ENCODE measurements at regions not wholly inside any gene's neighbourhood (a gene's known extent, or its start where the extent isn't known, plus 50 kb on each side); places are given as distances from the start of the nearest gene placed in this dataset.
"Not testable (repeated sequence)": the region's sequence is repeated elsewhere in the genome, so short reads cannot be mapped to it uniquely, and the experiment has no call there.

- DNase-seq, result no peak
These were observed 243.9 kb downstream of the TRIML1 start for GRCh38 chr4:188383180-188383579.

DNA sequence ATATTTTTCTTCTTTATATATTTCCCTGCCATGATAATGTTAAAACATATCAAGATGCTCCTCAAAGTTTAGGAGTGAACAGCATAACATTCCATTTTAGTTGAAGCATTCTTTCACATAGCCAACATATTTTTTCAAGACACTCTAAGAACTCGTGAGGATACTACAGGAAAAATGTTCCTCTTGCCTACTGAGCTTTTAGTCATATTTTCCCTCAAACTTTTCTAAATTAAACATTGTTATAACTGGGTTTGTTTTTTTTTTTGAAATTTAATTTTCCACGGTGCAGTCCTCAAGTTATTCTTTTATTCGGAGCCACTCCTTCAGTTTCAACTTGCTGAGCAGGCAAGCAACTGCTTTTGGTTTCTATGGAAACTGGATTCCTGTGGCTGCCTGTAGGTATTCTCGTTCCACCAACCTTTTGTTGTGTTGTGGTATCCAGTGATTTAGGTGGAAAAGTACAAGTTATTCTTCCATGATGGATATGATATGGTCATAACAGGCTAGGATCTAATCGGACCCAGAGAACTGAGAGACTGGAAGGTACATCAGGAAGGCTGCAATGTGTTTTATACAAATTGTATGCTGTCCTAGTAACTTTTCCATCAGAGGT, 248.0 kb downstream of the TRIML1 start:
- DNase-seq, result no peak

GRCh38 chr4:188391349-188391748, 252.1 kb downstream of the TRIML1 start:
- not testable (repeated sequence) for DNase-seq

DNA sequence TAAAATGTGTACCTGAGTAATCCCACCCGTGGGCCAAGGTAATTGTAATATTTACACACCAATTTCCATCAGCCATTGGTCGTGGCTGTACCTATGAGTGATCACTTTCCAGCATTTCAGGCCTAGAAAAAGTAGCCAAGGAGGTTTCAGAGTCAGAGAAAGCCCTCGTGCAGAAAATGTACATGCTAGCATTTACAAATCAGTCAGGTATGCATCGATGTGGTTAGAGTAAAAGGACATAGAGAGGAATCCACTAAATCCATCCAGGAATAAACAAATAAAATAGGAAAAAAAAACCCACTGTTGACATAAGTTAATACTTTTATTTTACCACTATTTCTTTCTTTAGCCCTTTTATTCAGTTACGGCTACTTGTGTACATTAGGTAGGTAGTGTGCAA, 256.8 kb downstream of the TRIML1 start:
- no peak for DNase-seq

DNA sequence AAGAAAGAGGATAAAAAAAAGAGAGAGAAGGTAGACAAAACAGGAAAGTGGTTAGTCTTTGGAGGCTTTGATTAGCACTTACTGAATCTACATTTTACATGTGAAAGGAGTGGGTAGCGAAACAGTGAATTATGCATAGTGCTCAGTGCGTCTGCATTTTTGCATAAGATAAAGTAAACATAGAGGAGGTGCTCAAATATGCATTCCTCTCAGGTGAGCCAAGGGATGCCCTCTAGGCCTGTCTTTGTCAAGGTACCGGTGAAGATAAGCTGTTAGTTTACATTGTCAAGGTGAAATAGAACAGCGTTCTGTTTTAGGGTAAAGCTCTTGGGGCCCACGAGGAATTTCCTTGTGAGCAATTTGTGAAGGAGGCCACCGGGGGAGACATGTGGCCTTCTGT, 260.6 kb downstream of the TRIML1 start:
- no peak for DNase-seq

GRCh38 chr4:188400451-188400850, 261.2 kb downstream of the TRIML1 start:
- DNase-seq, result no peak

DNA sequence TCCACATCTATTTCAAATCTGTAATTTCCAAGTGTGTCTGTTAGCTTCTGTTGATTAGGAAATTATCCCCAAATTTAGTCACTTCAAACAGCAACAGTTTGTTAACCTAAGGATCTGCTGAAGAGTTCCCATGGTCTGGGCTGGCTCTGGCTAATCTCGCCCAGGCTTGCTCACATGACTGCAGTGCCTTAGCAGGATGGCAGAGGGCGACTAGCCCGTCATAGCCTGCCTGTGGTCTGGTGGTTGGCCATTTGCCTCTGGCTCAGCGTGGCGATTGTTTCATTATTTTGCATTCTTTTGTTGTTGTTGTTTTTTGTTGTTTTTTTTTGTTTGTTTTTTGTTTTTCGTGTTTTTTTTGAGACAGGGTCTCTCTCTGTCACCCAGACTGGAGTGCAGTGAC, 264.0 kb downstream of the TRIML1 start:
- DNase-seq, result no peak

DNA sequence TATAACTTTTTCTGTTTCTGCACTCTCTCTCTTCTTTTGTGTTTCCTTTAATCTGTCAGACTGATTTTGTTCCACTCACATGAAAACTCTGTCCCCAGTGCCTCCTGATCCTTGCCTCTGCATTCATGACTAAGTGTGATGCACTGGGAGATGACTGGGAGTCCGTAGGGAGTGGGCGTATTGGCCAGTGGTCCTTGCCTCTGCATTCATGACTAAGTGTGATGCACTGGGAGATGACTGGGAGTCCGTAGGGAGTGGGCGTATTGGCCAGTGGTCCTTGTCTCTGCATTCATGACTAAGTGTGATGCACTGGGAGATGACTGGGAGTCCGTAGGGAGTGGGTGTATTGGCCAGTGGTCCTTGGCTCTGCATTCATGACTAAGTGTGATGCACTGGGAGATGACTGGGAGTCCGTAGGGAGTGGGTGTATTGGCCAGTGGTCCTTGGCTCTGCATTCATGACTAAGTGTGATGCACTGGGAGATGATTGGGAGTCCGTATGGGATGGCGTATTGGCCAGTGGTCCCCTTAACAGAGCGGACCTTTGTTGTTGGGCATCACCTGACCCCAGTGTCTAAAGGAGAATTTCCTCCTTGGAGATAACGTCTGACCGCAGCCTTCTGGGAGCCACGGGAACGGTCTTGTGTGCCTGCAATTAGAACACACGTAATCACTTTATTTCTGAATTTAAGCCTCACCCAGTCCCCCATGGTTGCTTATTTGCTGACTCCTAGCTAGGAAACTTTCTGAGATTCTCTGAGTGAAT, 266.0 kb downstream of the TRIML1 start:
- DNase-seq, result not testable (repeated sequence)

DNA sequence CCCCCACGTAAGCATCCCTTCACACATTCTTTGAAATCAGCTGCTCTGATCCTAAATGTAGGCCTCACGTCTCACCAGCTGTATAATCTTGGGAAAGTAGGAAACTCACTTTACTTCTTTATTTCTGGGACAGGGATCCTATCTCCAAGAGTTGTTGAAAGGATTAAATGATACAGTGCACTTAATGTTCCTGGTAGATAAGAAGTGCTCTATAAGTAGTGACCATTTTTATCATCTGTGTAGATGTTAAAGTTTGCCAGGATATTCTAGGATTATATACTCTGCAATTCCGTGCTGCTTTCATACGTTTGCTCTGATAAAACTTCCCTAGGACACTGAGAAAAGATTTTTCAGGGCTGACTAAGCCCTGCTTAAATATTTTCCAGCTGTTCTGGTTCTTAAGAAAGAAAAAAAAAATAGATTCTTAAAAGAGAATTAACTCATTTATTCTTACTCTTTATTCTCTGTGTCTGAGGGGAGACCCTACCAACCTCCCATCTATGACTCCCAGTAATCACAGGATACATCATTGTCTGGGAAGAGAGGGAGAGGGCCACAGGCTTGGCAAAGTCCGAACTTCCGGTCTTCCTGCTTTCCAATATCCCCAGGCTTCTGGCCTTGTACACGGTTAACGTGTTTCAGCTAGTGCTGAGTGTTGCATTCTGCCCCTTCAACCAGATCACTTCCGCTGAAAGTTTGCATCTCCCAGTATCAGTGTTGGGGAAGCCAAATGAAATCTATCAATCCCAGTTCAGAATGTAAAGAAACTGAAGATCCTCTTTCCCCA, 269.2 kb downstream of the TRIML1 start:
- no peak for DNase-seq

DNA sequence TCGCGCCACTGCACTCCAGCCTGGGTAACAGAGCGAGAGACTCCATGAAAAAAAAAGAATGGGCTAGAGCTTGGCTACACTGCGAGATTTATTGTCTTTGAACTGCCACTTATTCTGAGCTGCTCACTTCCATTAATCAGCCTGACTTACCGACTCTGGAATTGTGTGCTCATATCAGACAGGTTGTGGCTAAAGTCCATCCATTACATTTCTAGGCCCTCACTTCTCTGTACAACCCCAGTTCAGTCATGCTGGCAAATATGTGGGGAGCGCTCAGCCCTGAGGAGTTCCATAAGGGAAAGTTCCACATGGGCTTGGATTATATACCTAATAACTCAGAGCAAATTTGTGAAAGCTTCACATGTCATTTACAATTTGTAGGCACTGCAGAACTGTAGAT, 270.6 kb downstream of the TRIML1 start:
- no peak for DNase-seq

- no peak for DNase-seq
These were observed 272.6 kb downstream of the TRIML1 start for GRCh38 chr4:188411805-188412204.

DNA sequence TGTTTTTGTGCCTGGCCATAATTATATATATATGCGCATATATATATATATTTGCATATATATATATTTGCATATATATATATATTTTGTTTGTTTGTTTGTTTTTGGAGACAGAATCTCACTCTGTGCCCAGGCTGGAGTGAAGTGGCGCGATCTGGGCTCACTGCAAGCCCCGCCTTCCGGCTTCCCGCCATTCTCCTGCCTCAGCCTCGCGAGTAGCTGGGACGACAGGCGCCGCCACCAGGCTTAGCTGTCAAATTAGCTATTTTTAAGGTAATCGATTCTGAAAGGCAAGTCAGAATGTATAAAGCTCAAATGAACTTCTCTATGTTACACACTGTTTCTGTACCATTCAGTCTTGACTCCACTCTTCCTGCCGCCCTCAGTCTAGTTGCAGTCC, 273.3 kb downstream of the TRIML1 start:
- no peak for DNase-seq

DNA sequence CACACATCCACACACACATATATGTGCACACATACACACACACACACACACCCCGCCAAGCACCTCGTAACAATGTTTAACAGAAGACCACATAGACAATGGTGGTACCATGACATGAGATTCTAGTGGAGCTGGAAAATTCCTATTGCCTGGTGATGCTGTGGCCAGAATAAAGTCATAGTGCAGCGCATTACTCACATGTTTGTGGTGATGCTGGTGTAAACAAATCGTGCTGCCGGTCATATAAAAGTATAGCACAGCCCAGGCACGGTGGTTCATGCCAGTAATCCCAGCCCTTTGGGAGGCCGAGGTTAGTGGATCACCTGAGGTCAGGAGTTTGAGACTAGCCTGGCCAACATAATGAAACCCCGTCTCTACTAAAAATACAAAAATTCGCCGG, 275.2 kb downstream of the TRIML1 start:
- no peak for DNase-seq

DNA sequence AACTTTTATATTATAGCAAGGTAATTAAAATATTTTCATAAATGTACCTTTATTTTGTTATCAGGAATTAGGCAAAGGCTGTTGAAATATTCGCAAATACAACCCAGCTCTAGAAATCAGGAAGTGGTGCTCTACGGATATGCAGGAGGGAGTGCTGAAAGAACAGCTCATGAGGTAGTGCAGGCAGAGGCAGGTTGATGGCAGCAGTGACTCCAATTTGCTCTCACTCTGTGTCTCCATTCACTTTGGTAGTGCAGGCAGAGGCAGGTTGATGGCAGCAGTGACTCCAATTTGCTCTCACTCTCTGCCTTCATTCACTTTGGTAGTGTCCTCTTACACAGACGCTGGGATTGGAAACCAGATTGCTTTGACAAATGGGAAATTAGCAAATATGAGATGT, 277.9 kb downstream of the TRIML1 start:
- no peak for DNase-seq

DNA sequence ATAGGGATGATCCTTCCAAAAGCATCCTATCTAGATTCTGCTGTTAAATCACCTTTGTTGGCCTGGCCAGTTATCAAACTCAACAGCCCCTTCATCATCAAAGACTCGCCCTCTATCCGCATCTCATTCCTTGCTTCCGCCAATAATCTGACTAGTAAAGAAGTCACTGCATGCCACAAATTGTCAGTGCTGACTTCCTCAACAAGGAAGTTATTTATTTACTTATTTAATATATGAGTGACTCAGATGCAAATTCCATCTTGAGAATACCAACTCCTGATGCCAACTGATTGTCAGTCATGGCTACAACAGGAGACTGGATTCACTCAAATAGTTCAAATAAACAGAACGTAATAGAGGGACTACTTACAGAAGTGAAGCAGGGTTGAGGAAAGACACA, 283.8 kb downstream of the TRIML1 start:
- DNase-seq, result no peak

GRCh38 chr4:188428935-188429334, 289.7 kb downstream of the TRIML1 start:
- no peak for DNase-seq

DNA sequence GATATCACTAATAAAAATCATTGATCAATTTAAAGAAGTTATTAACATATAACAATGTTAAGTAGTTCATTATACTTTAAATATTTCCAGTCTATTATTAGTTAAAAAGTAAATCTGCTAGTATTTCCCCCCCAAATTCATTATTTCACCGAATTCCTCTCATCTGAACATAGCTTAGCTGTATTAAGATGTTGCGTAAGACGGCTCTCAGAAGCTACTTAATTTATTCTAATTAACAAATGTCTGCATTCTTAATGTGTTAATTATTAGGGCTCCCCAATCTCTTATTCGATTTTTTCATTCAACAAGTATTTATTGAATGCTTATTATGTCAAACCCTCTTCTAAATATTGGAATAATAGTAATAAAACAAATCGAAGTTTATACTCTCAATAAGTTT, 290.7 kb downstream of the TRIML1 start:
- no peak for DNase-seq

- no peak for DNase-seq
These were observed 291.1 kb downstream of the TRIML1 start for GRCh38 chr4:188430384-188430783.

GRCh38 chr4:188432328-188432727, 293.1 kb downstream of the TRIML1 start:
- DNase-seq, result no peak

DNA sequence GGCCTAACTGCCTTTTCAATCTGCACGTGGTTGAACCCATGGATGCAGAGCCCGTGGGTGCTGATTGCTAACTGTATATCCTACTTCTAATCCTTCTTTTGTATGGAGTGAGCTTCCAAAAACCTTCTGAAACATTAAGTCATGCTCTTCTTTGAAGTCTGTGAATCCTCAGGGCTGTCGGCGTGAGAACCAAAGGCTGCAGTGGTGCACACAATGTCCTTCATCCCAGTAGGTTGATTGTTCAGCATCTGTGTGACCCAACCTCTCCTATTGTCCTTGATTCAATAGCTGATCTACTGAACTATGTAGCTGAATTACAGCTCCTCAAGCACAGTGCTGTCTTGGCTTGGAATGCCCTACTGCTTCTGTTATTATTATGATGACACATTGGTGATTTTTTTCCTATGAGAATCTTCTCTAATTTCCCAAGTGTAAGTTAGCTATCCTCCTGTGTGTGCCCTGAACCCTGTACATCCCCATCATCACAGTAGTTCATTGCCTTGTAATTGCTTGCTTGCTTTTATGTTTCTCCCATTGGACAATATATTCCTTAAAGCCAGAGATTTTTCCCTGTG, 294.6 kb downstream of the TRIML1 start:
- DNase-seq, result no peak

GRCh38 chr4:188434643-188435042, 295.4 kb downstream of the TRIML1 start:
- no peak for DNase-seq

GRCh38 chr4:188435381-188435780, 296.1 kb downstream of the TRIML1 start:
- DNase-seq, result no peak

GRCh38 chr4:188437535-188437934, 298.3 kb downstream of the TRIML1 start:
- no peak for DNase-seq
